Neuronal stem cell (in vitro differentiated cells): ENCODE measurements at regions not wholly inside any gene's neighbourhood (a gene's known extent, or its start where the extent isn't known, plus 50 kb on each side); places are given as distances from the start of the nearest gene placed in this dataset.

ENCODE experiments used
- DNase-seq: peaks from one replicate; pipeline ENCODE4 v3.0.0-alpha.2; 2013; ENCODE audit warnings: low spot score
- H2AFZ ChIP-seq: one replicate; pipeline ENCODE4 v1.6.1; 2013; ENCODE audit warnings: mild to moderate bottlenecking, low read length, inconsistent platforms
- H2AK5ac ChIP-seq: 2 replicates; pipeline ENCODE4 v1.6.1; 2013; ENCODE audit warnings: low read depth, mild to moderate bottlenecking, inconsistent platforms, low read length, moderate library complexity, mixed read lengths
- H2BK120ac ChIP-seq: 2 replicates; pipeline ENCODE4 v1.6.1; 2013; ENCODE audit warnings: low read depth, mild to moderate bottlenecking, inconsistent platforms, low read length, moderate library complexity, mixed read lengths
- H2BK12ac ChIP-seq: one replicate; pipeline ENCODE4 v1.6.1; 2013; ENCODE audit warnings: low read length, inconsistent platforms
- H2BK15ac ChIP-seq: 2 replicates; pipeline ENCODE4 v1.6.1; 2013; ENCODE audit warnings: mild to moderate bottlenecking, low read length, inconsistent platforms, mixed read lengths
- H2BK5ac ChIP-seq: one replicate; pipeline ENCODE4 v1.6.1; 2013; ENCODE audit warnings: inconsistent platforms, mild to moderate bottlenecking, low read length, moderate library complexity
- H3K14ac ChIP-seq: one replicate; pipeline ENCODE4 v1.6.1; 2013; ENCODE audit warnings: low read length, inconsistent platforms
- H3K18ac ChIP-seq: 2 replicates; pipeline ENCODE4 v1.6.1; 2013; ENCODE audit warnings: low read length, inconsistent platforms
- H3K23ac ChIP-seq: 2 replicates; pipeline ENCODE4 v1.6.1; 2013; ENCODE audit warnings: low read depth, mild to moderate bottlenecking, mixed read lengths, low read length, inconsistent platforms; ENCODE audit not compliant: poor library complexity
- H3K27ac ChIP-seq: replicated peaks from 3 replicates; pipeline ENCODE4 v1.5.1; 2013; ENCODE audit warnings: low read length, inconsistent platforms
- H3K27me3 ChIP-seq, 3 experiments: 2 replicates each; pipeline ENCODE4 v1.6.1; 2013; ENCODE audit warnings: low read length in 3 of 3, mild to moderate bottlenecking in 2 of 3, inconsistent platforms in 1 of 3, low read depth in 1 of 3, mixed read lengths in 1 of 3, moderate library complexity in 1 of 3; ENCODE audit not compliant: control insufficient read depth in 3 of 3, insufficient read depth in 3 of 3
- H3K36me3 ChIP-seq, 2 donors: replicated peaks in 1 of 2; 2 replicates each; pipeline ENCODE4 v1.6.1; 2013; ENCODE audit warnings: low read length in 2 of 2; ENCODE audit not compliant: control insufficient read depth in 2 of 2, insufficient read depth in 2 of 2
- H3K4ac ChIP-seq: 2 replicates; pipeline ENCODE4 v1.6.1; 2013; ENCODE audit warnings: inconsistent platforms, mild to moderate bottlenecking, low read length, moderate library complexity
- H3K4me1 ChIP-seq, 2 donors: 1 replicate in 1 of 2; 2 replicates in 1 of 2; pipeline ENCODE4 v1.6.1; 2013; ENCODE audit warnings: low read length in 2 of 2, low read depth in 1 of 2; ENCODE audit not compliant: control insufficient read depth in 2 of 2, insufficient read depth in 1 of 2
- H3K4me2 ChIP-seq: one replicate; pipeline ENCODE4 v1.6.1; 2013; ENCODE audit warnings: mild to moderate bottlenecking, low read length, inconsistent platforms; ENCODE audit not compliant: insufficient read depth, poor library complexity, severe bottlenecking
- H3K4me3 ChIP-seq, 2 donors: 2 replicates each; pipeline ENCODE4 v1.5.1; 2013; ENCODE audit warnings: low read length in 2 of 2, mild to moderate bottlenecking in 2 of 2, inconsistent platforms in 1 of 2, moderate library complexity in 1 of 2
- H3K79me1 ChIP-seq: one replicate; pipeline ENCODE4 v1.6.1; 2013; ENCODE audit warnings: low read depth, mild to moderate bottlenecking, inconsistent platforms, low read length, moderate library complexity
- H3K9ac ChIP-seq: one replicate; pipeline ENCODE4 v1.6.1; 2013; ENCODE audit warnings: mild to moderate bottlenecking, low read depth, low read length, inconsistent platforms; ENCODE audit not compliant: poor library complexity
- H3K9me3 ChIP-seq, 2 donors: replicated peaks in 1 of 2; 2 replicates each; pipeline versions ENCODE3 to v1.6.1; 2013; ENCODE audit warnings: low read length in 2 of 2, mild to moderate bottlenecking in 2 of 2, inconsistent platforms in 1 of 2, low read depth in 1 of 2, mixed read lengths in 1 of 2, moderate library complexity in 1 of 2; ENCODE audit not compliant: control insufficient read depth in 2 of 2, insufficient read depth in 1 of 2
- H4K8ac ChIP-seq: one replicate; pipeline ENCODE4 v1.6.1; 2013; ENCODE audit warnings: low read depth, mild to moderate bottlenecking, inconsistent platforms, low read length, moderate library complexity
- H4K91ac ChIP-seq: one replicate; pipeline ENCODE4 v1.6.1; 2013; ENCODE audit warnings: low read length, low read depth, mild to moderate bottlenecking, inconsistent platforms; ENCODE audit not compliant: poor library complexity
- WGBS, 2 donors: extraction: QIAGEN DNeasy Blood & Tissue Kit; methylation state at CpG; one replicate each; pipeline ENCODE4 v1.1.7; 2013; ENCODE audit warnings: missing lambda C conversion rate in 2 of 2, mixed read lengths in 1 of 2; ENCODE audit not compliant: insufficient read length in 2 of 2, insufficient replicate concordance in 1 of 2; ENCODE audit errors: extremely low coverage in 2 of 2; 5-methylcytosine and 5-hydroxymethylcytosine counted together

DNA sequence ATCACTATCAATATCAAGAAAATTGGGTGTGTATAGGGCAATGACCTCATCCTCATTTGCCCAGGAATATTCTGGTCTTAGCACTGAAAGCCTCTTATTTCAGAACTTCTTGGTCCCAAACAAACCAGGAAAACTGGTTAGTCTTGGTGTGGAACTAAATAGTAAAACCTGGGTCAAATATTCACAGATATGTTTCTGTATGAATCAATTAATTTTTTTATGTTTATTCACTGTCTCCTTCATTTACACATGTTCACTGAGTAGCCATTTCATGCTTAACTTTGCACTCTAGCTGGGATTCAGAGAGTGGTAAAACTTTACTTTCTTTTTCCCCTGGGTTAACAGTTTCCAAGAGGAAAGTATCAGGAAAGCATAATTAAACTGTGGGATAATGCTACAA, 113.7 kb upstream of the PAPPA start:
- H3K27me3 ChIP-seq, result no peaks in the 10 kb centered on the region
- no peak overlapping the region for H3K27ac ChIP-seq
- H3K9ac ChIP-seq, result no peak overlapping the region
- H3K18ac ChIP-seq, result no peak overlapping the region
- no peak overlapping the region for H4K8ac ChIP-seq
- no peak overlapping the region for H4K91ac ChIP-seq
- no peak for DNase-seq
- no peak overlapping the region for H3K14ac ChIP-seq
- no peak overlapping the region for H3K4me2 ChIP-seq
- H3K79me1 ChIP-seq, result no peaks in the 10 kb centered on the region
- no peak overlapping the region for H2BK15ac ChIP-seq
- no peak overlapping the region for H2BK120ac ChIP-seq
- H2AFZ ChIP-seq, result no peak overlapping the region
- no peak overlapping the region for H2BK5ac ChIP-seq
- no peaks in the 10 kb centered on the region for H3K9me3 ChIP-seq
- H2AK5ac ChIP-seq, result no peak overlapping the region
- no peak overlapping the region for H3K4me3 ChIP-seq
- H3K4me1 ChIP-seq, result peaks cover 0 to 4% of the 10 kb centered on the region in 2 donors
- no peak overlapping the region for H3K4ac ChIP-seq
- H3K23ac ChIP-seq, result no peak overlapping the region
- no peak overlapping the region for H2BK12ac ChIP-seq
- no peaks in the 10 kb centered on the region for H3K36me3 ChIP-seq

DNA sequence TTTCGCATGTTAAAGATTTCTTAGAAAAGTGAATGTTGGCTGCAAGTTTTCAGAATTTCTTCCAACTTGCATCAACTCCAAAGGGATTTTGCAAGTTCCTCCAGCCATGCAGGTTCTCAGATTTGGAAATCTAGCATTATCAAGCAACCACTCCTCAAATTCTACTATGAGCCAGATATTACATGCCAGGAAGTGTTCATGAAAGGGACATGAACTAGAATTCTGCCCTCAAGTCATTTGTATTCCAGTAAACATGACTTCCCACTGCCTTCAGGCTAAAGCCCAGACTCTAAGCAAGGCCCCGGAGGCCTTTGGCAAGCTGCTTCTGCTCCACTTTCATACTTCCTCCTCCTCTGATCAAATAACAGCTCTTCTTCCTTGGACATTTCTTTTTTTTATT, 111.3 kb upstream of the PAPPA start:
- no peak overlapping the region for H3K14ac ChIP-seq
- no peak overlapping the region for H4K8ac ChIP-seq
- H3K9me3 ChIP-seq, result no peaks in the 10 kb centered on the region
- DNase-seq, result no peak
- H3K4me1 ChIP-seq, result peaks cover 0 to 2% of the 10 kb centered on the region in 2 donors
- no peak overlapping the region for H2BK12ac ChIP-seq
- no peak overlapping the region for H2BK120ac ChIP-seq
- no peak overlapping the region for H2BK5ac ChIP-seq
- no peak overlapping the region for H3K18ac ChIP-seq
- no peaks in the 10 kb centered on the region for H3K27me3 ChIP-seq
- no peak overlapping the region for H2AFZ ChIP-seq
- H3K4me3 ChIP-seq, result no peak overlapping the region
- no peak overlapping the region for H3K4ac ChIP-seq
- no peak overlapping the region for H3K9ac ChIP-seq
- H3K79me1 ChIP-seq, result no peaks in the 10 kb centered on the region
- no peak overlapping the region for H3K4me2 ChIP-seq
- H2AK5ac ChIP-seq, result no peak overlapping the region
- no peak overlapping the region for H3K27ac ChIP-seq
- H2BK15ac ChIP-seq, result no peak overlapping the region
- no CpG with 5 or more reads among the region's 2 CpGs for WGBS, 2 donors
- no peak overlapping the region for H3K23ac ChIP-seq
- H3K36me3 ChIP-seq, result no peaks in the 10 kb centered on the region
- H4K91ac ChIP-seq, result no peak overlapping the region

DNA sequence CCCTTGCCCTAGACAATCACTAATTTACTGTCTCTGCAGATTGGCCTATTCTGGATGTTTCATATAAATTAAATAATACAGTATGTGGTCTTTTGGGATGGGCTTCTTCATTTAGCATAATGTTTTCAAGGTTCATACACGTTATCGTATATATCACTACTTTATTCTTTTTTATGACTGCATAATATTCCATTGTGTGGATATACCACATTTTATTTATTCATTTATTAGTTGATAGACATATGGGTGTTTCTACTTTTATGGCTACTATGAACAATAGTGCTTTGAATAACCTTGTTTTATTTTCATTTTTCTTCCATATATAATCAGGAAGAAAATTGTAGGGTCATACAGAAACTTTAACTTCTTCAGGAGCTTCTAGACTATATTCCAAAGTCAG, 108.5 kb upstream of the PAPPA start:
- Histone ChIP-seq H3K9ac (no peak overlapping the region), H3K36me3 (no peaks in the 10 kb centered on the region), H2BK15ac (no peak overlapping the region), H3K4me3 (no peak overlapping the region), H3K79me1 (no peaks in the 10 kb centered on the region), H3K4me2 (no peak overlapping the region), H2AK5ac (no peak overlapping the region), H3K4me1 (peaks cover 0 to 2% of the 10 kb centered on the region in 2 donors), H3K23ac (no peak overlapping the region), H4K91ac (no peak overlapping the region), H3K9me3 (no peaks in the 10 kb centered on the region), H2BK120ac (no peak overlapping the region), H3K14ac (no peak overlapping the region), H4K8ac (no peak overlapping the region), H3K27ac (no peak overlapping the region), H2BK5ac (no peak overlapping the region), H3K27me3 (no peaks in the 10 kb centered on the region), H3K4ac (no peak overlapping the region), H3K18ac (no peak overlapping the region), H2BK12ac (no peak overlapping the region), H2AFZ (no peak overlapping the region)
- no CpG with 5 or more reads among the region's 2 CpGs for WGBS, 2 donors
- no peak for DNase-seq

DNA sequence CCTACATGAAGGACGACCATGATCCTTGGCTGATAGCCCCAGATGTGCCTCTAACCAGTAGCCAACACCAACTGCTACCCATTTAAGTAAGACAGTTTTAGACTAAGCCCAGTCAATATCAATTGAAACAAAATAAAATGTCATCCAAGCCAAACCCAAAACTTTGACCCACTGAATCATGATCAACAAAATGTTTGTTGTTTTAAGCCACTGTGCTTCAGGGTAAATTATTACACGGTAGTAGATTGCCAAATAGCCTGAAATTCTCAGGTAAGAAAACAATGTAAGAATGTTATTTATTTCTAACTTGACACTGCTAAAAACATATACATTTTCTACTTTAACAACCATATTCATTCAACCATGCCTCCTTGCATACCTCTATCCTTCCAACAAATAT, 105.5 kb upstream of the PAPPA start:
- H2BK12ac ChIP-seq, result no peak overlapping the region
- no peaks in the 10 kb centered on the region for H3K36me3 ChIP-seq
- H4K8ac ChIP-seq, result no peak overlapping the region
- no peak overlapping the region for H2BK5ac ChIP-seq
- no peak overlapping the region for H4K91ac ChIP-seq
- H3K4me3 ChIP-seq, result no peak overlapping the region
- no peak overlapping the region for H2AK5ac ChIP-seq
- H3K79me1 ChIP-seq, result no peaks in the 10 kb centered on the region
- no peak overlapping the region for H2BK120ac ChIP-seq
- WGBS, 2 donors, result no CpG with 5 or more reads among the region's 2 CpGs
- no peak overlapping the region for H3K14ac ChIP-seq
- H2BK15ac ChIP-seq, result no peak overlapping the region
- no peak overlapping the region for H2AFZ ChIP-seq
- H3K9me3 ChIP-seq, result no peaks in the 10 kb centered on the region
- no peak for DNase-seq
- no peaks in the 10 kb centered on the region for H3K27me3 ChIP-seq
- no peak overlapping the region for H3K9ac ChIP-seq
- no peaks in the 10 kb centered on the region for H3K4me1 ChIP-seq
- H3K4me2 ChIP-seq, result no peak overlapping the region
- H3K23ac ChIP-seq, result no peak overlapping the region
- no peak overlapping the region for H3K4ac ChIP-seq
- H3K27ac ChIP-seq, result no peak overlapping the region
- no peak overlapping the region for H3K18ac ChIP-seq
